ENCODE measurements at regions not wholly inside any gene's neighbourhood (a gene's known extent, or its start where the extent isn't known, plus 50 kb on each side); places are given as distances from the start of the nearest gene placed in this dataset.

DNA sequence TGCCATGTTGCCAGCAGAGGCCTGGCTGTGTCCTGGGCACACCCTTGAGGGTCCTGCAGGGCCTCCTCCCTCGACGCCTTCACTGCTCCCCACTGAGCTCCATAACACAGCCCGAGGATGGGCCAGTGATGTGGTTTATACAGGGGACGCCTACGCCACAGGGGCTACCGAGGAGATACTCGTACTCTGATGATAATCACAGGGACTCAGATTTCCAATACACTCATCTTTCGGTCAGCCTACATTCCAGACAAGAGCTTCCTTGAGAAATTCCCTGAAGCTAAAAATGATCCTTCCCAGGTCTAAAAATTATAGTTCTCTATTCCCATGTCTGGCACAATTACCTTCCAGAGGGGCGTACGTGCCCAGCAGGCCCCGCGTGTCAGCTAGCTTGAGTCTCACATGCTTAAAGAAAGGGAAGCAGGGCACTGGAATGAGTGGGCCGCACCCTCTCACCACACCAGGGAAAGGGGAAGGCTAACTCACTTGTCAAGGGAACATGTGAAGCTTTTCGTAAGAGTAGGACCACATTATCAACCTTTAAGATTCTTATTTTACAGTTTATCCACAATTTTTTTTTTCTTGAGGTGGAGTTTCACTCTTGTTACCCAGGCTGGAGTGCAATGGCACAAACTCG, 159.5 kb upstream of the NDUFV2 start:
- no peak for DNase-seq (ENCODE audit: low read depth in 3 of 3, low spot score in 2 of 3)

GRCh38 chr18:8943900-8944870, 158.3 kb upstream of the NDUFV2 start:
- no peak for DNase-seq (ENCODE audit: low read depth in 3 of 3, low spot score in 2 of 3)

DNA sequence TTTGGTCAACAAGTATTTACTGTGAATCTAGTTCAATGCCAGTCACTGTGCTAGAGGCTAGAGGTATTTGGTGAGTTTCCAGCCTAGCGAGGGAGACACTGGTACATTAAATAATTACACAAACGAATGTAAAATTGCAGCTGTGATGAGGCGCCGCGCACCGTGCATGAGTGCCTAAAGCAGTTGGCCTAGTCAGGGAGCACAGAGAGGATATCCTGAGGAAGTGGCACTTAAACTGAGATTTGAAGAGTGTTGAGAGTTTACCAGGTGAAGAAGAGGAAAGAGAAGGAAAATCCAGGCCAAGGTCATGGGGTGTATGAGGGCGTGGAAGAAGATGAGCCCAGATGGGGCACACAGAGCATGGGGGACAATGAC, 157.6 kb upstream of the NDUFV2 start:
- no peak for DNase-seq (ENCODE audit: low read depth in 3 of 3, low spot score in 2 of 3)

DNA sequence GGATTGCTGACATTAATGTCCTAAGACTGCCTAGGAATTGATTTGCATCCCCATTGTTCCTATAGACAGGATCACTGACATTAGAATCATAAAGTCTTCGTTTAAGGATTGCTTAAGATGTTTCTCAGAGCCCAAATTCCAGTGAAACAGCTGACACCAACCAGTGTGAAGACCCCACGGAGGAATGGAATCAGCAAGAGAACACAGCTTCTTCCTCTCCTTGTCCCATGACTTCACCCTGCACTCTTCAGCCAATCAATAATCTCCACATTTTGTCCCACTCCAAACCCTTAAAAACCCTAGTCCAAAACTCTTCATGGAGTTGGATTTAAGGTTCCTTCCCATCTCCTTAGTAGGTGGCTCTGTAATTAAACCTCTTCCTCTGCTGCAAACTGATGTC, 157.0 kb upstream of the NDUFV2 start:
- DNase-seq (ENCODE audit: low read depth in 3 of 3, low spot score in 2 of 3) = no peak

DNA sequence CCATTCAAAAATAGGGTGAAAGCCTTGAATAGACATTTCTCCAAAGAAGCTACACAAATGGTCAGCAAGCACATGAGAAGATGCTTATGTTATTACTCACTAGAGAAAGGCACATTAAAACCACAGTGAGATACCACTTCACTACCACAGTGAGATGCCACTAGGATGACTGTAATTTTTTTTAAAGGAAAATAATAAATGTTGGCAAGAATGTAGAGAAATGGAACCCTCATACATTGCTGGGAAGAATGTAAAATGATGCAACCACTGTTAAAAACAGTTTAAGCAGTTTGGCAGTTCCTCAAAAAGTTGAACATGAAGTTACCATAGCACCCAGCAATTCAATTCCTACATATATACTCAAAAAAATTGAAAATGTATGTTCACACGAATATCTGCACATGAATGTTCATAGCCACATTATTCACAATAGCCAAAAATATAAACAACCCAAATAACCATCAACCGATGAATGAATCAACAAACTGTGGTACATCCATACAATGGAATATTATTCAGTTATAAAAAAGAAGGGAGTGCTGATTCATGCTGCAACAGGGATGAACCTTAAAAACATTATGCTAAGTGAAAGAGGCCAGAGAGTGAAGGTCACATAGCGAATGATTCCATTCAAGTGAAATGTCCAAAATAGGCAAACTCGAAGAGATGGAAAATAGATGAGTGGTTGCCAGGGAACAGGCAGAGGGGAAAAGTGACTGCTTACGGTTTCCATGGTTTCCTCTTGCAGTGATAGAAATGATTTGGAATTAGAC, 156.2 kb upstream of the NDUFV2 start:
- DNase-seq (ENCODE audit: low read depth in 3 of 3, low spot score in 2 of 3) = no peak

DNA sequence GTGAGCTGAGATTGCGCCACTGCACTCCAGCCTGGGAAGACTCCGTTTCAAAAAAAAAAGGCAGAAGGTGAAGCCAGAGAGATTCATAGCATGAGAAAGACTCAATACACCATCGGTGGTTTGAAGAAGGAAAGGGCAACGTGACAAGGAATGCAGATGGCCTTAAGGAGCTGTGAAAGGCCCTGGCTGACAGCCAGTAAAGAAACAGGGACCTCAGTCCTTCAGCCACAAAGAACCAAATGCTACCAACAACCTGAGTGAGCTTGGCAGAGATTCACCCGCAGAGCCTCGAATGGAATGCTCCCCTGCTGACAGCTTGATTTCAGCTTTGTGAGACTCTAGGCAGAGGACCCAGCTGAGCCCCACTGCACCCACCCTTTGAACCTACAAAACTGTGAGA, 154.9 kb upstream of the NDUFV2 start:
- no peak for DNase-seq (ENCODE audit: low read depth in 3 of 3, low spot score in 2 of 3)

GRCh38 chr18:8948011-8948410, 154.5 kb upstream of the NDUFV2 start:
- no peak for DNase-seq (ENCODE audit: low read depth in 3 of 3, low spot score in 2 of 3)

- no peak for DNase-seq (ENCODE audit: low read depth in 3 of 3, low spot score in 2 of 3)
These were observed 153.9 kb upstream of the NDUFV2 start for GRCh38 chr18:8948471-8949149.

DNA sequence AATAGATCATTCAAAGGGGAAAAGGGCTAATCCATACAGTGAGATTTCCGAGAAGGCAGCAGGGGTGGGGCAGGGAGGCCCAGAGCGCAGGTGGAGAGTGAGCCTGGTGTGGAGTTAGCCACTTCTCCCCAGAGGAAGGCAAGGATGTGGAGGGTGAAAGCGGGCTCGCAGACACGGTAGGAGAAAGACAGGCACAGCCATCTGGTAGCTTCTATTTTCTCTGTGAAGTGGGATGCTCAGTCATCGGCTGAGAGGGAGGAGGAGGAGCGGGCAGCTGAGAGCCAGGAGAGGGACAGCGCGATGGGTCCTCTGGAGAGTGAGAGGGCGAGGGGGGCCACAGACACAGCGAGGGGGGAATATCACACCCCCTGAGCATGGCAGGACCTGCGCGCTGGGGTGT, 153.3 kb upstream of the NDUFV2 start:
- no peak for DNase-seq (ENCODE audit: low read depth in 3 of 3, low spot score in 2 of 3)

- no peak for DNase-seq (ENCODE audit: low read depth in 3 of 3, low spot score in 2 of 3)
These were observed 151.0 kb upstream of the NDUFV2 start for GRCh38 chr18:8951491-8951890.

DNA sequence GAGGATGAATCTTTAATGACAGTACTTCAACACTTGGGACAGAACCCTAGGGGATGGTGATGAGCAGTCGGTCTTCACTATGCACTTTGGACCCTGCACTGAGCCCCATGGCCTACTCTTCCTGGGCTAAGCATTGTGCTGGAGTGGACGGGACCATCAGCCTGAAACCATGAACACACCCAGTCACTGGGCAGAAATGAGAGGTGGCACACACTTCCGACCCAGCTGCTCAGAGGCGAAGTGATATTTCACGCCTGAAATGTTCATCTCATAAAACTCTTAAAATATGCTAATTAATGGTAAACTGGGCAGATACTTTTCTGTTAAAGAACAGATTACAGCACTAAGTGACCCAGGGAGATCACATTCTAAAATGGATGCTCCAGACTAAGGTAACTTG, 150.3 kb upstream of the NDUFV2 start:
- no peak for DNase-seq (ENCODE audit: low read depth in 3 of 3, low spot score in 2 of 3)

- no peak for DNase-seq (ENCODE audit: low read depth in 3 of 3, low spot score in 2 of 3)
These were observed 149.4 kb upstream of the NDUFV2 start for GRCh38 chr18:8952769-8953760.

GRCh38 chr18:8957731-8958130, 144.8 kb upstream of the NDUFV2 start:
- no peak for DNase-seq (ENCODE audit: low read depth in 3 of 3, low spot score in 2 of 3)

- DNase-seq (ENCODE audit: low read depth in 3 of 3, low spot score in 2 of 3) = no peak
These were observed 143.8 kb upstream of the NDUFV2 start for GRCh38 chr18:8958660-8959059.

GRCh38 chr18:8959551-8960135, 142.9 kb upstream of the NDUFV2 start:
- no peak for DNase-seq (ENCODE audit: low read depth in 3 of 3, low spot score in 2 of 3)

- no peak for DNase-seq (ENCODE audit: low read depth in 3 of 3, low spot score in 2 of 3)
These were observed 141.5 kb upstream of the NDUFV2 start for GRCh38 chr18:8960740-8961657.

GRCh38 chr18:8962192-8962779, 140.2 kb upstream of the NDUFV2 start:
- no peak for DNase-seq (ENCODE audit: low read depth in 3 of 3, low spot score in 2 of 3)
